ENCODE measurements at regions not wholly inside any gene's neighbourhood (a gene's known extent, or its start where the extent isn't known, plus 50 kb on each side); places are given as distances from the start of the nearest gene placed in this dataset.

DNA sequence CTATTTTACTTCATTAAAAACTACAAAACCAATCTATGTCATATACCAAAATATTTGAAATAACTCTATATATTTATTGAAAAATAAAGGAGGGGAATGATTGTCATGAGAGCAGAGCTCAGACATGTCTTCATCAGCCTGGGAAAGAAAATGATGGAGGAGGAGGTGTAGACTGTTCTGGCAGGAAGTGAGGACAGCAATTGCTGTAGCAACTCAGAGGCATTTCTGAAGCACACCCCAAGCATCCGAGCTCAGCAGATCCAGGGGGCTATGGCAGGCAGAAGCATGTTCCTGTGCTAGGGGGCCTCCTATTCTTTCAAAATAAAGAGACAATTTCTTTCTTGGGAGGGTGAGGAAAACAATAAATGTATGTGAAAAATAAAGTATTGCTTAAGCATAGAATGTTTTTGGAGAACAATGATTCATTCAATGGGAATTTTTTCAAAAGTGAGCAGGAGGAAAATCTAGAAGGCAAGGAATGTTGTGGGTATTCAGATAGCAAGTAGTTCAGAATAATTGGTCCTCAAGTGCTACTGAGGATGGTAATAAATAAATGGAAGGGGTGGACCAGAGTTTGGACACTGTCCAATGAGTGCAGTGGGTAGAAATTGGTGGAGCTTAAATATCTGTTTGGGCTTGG lies 383.4 kb downstream of the CDH11 start:
- no peaks in the 10 kb centered on the region for H3K4me1 ChIP-seq
- no peak overlapping the region for H3K4me3 ChIP-seq (ENCODE audit: low read depth, low read length)
- no peak for DNase-seq
- H3K9me3 ChIP-seq = no peaks in the 10 kb centered on the region
- H3K36me3 ChIP-seq = no peaks in the 10 kb centered on the region
- TF ChIP-seq, protein P1, sequence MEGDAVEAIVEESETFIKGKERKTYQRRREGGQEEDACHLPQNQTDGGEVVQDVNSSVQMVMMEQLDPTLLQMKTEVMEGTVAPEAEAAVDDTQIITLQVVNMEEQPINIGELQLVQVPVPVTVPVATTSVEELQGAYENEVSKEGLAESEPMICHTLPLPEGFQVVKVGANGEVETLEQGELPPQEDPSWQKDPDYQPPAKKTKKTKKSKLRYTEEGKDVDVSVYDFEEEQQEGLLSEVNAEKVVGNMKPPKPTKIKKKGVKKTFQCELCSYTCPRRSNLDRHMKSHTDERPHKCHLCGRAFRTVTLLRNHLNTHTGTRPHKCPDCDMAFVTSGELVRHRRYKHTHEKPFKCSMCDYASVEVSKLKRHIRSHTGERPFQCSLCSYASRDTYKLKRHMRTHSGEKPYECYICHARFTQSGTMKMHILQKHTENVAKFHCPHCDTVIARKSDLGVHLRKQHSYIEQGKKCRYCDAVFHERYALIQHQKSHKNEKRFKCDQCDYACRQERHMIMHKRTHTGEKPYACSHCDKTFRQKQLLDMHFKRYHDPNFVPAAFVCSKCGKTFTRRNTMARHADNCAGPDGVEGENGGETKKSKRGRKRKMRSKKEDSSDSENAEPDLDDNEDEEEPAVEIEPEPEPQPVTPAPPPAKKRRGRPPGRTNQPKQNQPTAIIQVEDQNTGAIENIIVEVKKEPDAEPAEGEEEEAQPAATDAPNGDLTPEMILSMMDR (IDR thresholded peaks at IDR 0.05; ENCODE audit: low read depth, low read length) = no peak
- no peaks in the 10 kb centered on the region for H3K27me3 ChIP-seq

DNA sequence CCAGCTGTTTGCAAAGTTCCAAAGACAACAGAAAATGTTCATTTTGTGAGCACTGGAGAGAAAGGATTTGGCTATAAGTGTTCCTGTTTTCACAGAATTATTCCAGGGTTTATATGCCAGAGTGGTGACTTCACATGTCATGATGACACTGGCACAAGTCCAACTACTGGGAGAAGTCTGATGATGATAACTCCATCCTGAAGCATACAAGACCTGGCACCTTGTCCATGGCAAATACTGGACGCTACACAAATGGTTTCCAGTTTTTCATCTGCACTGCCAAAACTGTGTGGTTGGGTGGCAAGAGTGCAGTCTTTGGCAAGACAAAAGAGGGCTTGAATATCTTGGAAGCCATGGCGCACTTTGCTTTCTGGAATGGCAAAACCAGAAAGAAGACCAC lies 385.0 kb downstream of the CDH11 start:
- TF ChIP-seq, protein P1 (IDR thresholded peaks at IDR 0.05; ENCODE audit: low read depth, low read length) = no peak
- H3K4me3 ChIP-seq (ENCODE audit: low read depth, low read length) = no peak overlapping the region
- no peaks in the 10 kb centered on the region for H3K27me3 ChIP-seq
- H3K9me3 ChIP-seq = no peaks in the 10 kb centered on the region
- H3K36me3 ChIP-seq = no peaks in the 10 kb centered on the region
- DNase-seq = no peak
- no peaks in the 10 kb centered on the region for H3K4me1 ChIP-seq

DNA sequence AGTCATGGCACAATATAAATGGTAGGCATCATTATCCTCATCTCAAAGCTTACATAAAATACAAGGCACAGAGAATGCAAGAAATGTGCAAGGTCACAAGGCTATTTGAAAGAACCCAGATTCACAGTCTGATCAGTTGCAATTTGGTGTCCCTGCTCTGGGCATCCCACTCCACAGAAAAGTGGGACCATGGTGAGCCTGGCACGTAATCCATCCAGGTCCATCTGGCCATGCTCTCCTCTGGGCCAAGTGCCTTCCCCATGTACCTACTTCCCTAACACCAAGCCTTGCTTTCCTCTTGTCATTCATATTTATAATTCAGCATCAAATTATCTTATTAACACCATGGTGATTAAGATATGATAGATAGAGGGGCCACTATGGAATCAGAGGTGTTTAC lies 390.0 kb downstream of the CDH11 start:
- DNase-seq = no peak
- H3K4me1 ChIP-seq = no peaks in the 10 kb centered on the region
- no peaks in the 10 kb centered on the region for H3K9me3 ChIP-seq
- no peaks in the 10 kb centered on the region for H3K27me3 ChIP-seq
- TF ChIP-seq, protein P1 (IDR thresholded peaks at IDR 0.05; ENCODE audit: low read depth, low read length) = no peak
- no peaks in the 10 kb centered on the region for H3K36me3 ChIP-seq
- H3K4me3 ChIP-seq (ENCODE audit: low read depth, low read length) = no peak overlapping the region

DNA sequence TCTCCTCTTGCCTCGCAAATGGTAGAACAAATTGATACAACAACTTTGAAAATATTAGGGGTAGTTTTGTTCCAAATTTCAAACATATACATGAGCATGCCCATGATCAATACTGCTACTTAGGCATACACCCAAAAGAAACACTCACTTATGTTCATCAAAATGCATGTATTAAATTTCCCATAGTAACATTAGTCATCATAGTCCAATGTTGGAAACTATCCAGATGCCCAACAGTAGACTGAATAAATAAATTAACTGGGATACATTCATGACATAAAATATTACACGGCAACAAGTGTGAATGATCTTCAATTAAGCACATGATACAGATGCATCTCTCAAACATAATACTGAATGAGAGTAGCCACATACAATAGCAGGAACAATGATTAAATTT lies 391.6 kb downstream of the CDH11 start:
- TF ChIP-seq, protein P1 (IDR thresholded peaks at IDR 0.05; ENCODE audit: low read depth, low read length) = no peak

DNA sequence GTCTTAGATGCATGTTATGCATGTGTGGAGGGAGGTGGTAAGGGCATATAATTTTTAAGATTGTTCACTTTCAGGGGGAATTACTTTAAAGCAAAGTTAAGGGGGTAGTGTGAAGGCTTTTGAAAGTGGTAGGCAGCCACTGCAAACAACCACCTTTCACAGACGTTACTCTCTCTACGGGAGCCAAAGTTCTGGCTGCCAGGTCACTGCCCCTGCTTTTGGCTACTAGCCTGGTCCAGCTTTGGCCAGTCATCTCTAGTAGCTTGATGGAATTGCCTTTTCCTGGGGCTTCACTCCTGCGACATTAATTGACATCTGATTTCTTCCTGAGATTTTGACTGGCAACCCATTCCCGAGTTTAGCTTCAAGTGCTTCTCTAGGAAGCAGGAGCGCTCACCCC lies 397.5 kb downstream of the CDH11 start:
- H3K4me1 ChIP-seq = peaks cover 6% of the 10 kb centered on the region; the same call in 1 of the 2 replicates
- H3K27me3 ChIP-seq = no peaks in the 10 kb centered on the region
- no peaks in the 10 kb centered on the region for H3K36me3 ChIP-seq
- H3K4me3 ChIP-seq (ENCODE audit: low read depth, low read length) = no peak overlapping the region
- TF ChIP-seq, protein P1 (IDR thresholded peaks at IDR 0.05; ENCODE audit: low read depth, low read length) = no peak
- no peaks in the 10 kb centered on the region for H3K9me3 ChIP-seq
- no peak for DNase-seq

More for the DNA sequence above, 391.6 kb downstream of the CDH11 start:
- H3K27me3 ChIP-seq = no peaks in the 10 kb centered on the region
- H3K4me3 ChIP-seq (ENCODE audit: low read depth, low read length) = no peak overlapping the region
- H3K36me3 ChIP-seq = no peaks in the 10 kb centered on the region
- no peaks in the 10 kb centered on the region for H3K9me3 ChIP-seq
- H3K4me1 ChIP-seq = no peaks in the 10 kb centered on the region
- no peak for DNase-seq

DNA sequence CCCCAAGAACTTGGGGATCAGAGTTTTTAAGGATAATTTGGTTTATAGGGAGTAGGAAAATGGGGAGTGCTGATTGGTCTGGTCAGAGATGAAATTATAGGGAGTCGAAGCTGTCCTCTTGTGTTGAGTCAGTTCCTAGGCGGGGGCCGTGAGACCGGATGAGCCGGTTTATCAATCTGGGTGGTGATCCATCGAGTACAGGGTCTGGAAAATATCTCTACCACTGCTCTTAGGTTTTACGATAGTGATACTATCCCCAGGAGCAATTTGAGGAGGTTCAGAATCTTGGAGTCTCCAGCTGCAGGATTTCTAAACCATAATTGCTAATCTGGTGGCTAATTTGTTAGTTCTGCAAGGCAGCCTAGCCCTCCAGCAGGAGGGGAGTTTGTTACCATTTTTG lies 403.4 kb downstream of the CDH11 start:
- H3K27me3 ChIP-seq = no peaks in the 10 kb centered on the region
- TF ChIP-seq, protein P1 (IDR thresholded peaks at IDR 0.05; ENCODE audit: low read depth, low read length) = no peak

More for the DNA sequence above, 403.4 kb downstream of the CDH11 start:
- Histone ChIP-seq H3K36me3 (no peaks in the 10 kb centered on the region), H3K9me3 (no peaks in the 10 kb centered on the region), H3K4me1 (peaks cover 6% of the 10 kb centered on the region; the same call in 1 of the 2 replicates), H3K4me3 (ENCODE audit: low read depth, low read length) (no peak overlapping the region)
- no peak for DNase-seq
